ENCODE measurements at regions not wholly inside any gene's neighbourhood (a gene's known extent, or its start where the extent isn't known, plus 50 kb on each side); places are given as distances from the start of the nearest gene placed in this dataset.

DNA sequence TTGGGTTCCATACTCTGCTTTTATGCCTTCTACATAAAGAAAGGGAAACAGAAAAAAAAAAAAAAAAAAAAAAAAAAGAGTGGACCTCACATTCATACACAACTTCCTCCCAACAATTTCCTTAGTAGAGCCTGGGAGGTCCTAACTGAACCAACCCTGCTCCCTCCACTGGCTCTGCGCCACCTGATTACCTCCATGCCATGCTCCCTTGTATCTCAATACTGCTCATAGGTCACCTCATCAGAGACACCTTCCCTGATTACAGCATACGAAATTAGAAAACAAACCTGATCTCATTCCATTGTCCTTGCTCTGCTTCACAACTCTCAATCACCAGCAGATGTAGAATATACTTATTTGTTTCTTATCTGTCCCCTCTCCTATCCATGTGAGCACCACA is 134.2 kb upstream of the EYA4 start:
- DNase-seq (ENCODE audit: low spot score), result no peak
- no peak for TF ChIP-seq EZH2phosphoT487 (IDR thresholded peaks at IDR 0.05; ENCODE audit: low read depth, severe bottlenecking, unreplicated experiment)
- no peaks in the 10 kb centered on the region for H3K9me2 ChIP-seq (replicated peaks; ENCODE audit: insufficient read depth)
- no peaks in the 10 kb centered on the region for H4K20me1 ChIP-seq (ENCODE audit: insufficient read depth, poor library complexity, severe bottlenecking)
- H3K27me3 ChIP-seq, result no peaks in the 10 kb centered on the region
- H3K79me2 ChIP-seq, result no peaks in the 10 kb centered on the region
- H3K9me3 ChIP-seq (ENCODE audit: low read depth), result no peaks in the 10 kb centered on the region
- no peaks in the 10 kb centered on the region for H3K4me1 ChIP-seq (ENCODE audit: insufficient read depth)
- H3K36me3 ChIP-seq (replicated peaks; ENCODE audit: insufficient read depth, low read depth), result no peaks in the 10 kb centered on the region
- H3K27ac ChIP-seq, result no peak overlapping the region
- no peak overlapping the region for H3K4me3 ChIP-seq
- WGBS (ENCODE audit: low lambda C conversion rate, missing lambda C conversion rate), result 73% methylated on average over 2 of the region's 2 CpGs
- no peak overlapping the region for H2AFZ ChIP-seq
- H3K4me2 ChIP-seq, result no peak overlapping the region

DNA sequence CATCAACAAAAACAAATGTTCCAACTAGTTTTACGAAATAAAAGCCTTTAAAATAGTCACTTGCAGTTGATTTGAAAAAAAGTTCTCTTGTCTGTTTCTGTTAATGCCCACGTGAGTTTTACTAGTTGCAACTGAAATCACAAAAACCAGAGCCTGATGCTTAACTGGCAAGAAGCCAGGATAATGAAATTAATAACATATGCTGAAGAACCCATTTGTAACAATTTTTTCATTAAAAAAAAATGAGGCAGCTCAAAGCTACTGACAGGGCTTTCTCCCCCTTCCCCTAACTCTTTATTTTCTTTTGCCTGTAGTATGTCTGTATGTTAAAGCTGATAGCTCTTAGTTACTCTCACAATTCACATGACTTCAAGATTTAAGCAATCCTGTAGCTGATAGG is 132.7 kb upstream of the EYA4 start:
- H3K4me3 ChIP-seq, result no peak overlapping the region
- no peak overlapping the region for H2AFZ ChIP-seq
- H3K36me3 ChIP-seq (replicated peaks; ENCODE audit: insufficient read depth, low read depth), result no peaks in the 10 kb centered on the region
- no peak overlapping the region for H3K27ac ChIP-seq
- no peaks in the 10 kb centered on the region for H3K9me2 ChIP-seq (replicated peaks; ENCODE audit: insufficient read depth)
- H3K4me2 ChIP-seq, result peak overlapping the region; percentile 15
- no peak for DNase-seq (ENCODE audit: low spot score)
- no peaks in the 10 kb centered on the region for H3K9me3 ChIP-seq (ENCODE audit: low read depth)
- 42% methylated on average over 2 of the region's 2 CpGs for WGBS (ENCODE audit: low lambda C conversion rate, missing lambda C conversion rate)
- H3K27me3 ChIP-seq, result no peaks in the 10 kb centered on the region
- H3K4me1 ChIP-seq (ENCODE audit: insufficient read depth), result no peaks in the 10 kb centered on the region
- no peaks in the 10 kb centered on the region for H4K20me1 ChIP-seq (ENCODE audit: insufficient read depth, poor library complexity, severe bottlenecking)
- H3K79me2 ChIP-seq, result no peaks in the 10 kb centered on the region
- TF ChIP-seq EZH2 (IDR thresholded peaks at IDR 0.05; ENCODE audit: borderline replicate concordance), result no peak
- TF ChIP-seq, protein P1, sequence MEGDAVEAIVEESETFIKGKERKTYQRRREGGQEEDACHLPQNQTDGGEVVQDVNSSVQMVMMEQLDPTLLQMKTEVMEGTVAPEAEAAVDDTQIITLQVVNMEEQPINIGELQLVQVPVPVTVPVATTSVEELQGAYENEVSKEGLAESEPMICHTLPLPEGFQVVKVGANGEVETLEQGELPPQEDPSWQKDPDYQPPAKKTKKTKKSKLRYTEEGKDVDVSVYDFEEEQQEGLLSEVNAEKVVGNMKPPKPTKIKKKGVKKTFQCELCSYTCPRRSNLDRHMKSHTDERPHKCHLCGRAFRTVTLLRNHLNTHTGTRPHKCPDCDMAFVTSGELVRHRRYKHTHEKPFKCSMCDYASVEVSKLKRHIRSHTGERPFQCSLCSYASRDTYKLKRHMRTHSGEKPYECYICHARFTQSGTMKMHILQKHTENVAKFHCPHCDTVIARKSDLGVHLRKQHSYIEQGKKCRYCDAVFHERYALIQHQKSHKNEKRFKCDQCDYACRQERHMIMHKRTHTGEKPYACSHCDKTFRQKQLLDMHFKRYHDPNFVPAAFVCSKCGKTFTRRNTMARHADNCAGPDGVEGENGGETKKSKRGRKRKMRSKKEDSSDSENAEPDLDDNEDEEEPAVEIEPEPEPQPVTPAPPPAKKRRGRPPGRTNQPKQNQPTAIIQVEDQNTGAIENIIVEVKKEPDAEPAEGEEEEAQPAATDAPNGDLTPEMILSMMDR (IDR thresholded peaks at IDR 0.05; ENCODE audit: poor library complexity), result no peak
- no peak for TF ChIP-seq EZH2phosphoT487 (IDR thresholded peaks at IDR 0.05; ENCODE audit: low read depth, severe bottlenecking, unreplicated experiment)

DNA sequence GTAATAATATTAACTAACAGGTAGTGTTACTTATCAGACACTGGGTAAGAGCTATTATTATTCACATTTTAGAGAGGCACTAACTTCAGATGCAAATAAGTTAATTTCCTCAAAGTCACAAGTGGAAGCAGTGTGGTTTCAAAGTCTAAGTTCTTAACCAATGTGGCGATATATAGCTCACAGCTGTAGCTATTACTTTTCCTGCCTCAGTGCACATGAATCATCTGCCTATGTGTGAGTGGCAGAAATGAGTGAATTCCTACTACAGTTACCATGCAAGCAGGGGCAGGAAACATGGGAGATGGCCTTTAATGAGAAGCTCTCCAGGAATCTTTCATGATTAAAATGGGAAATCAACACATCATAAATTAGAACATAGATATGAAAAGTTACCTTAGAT is 126.2 kb upstream of the EYA4 start:
- DNase-seq (ENCODE audit: low spot score), result no peak
- Histone ChIP-seq H3K4me3 (no peak overlapping the region), H3K27me3 (no peaks in the 10 kb centered on the region), H3K4me1 (ENCODE audit: insufficient read depth) (no peaks in the 10 kb centered on the region), H3K79me2 (no peaks in the 10 kb centered on the region), H3K4me2 (no peak overlapping the region), H3K9me3 (ENCODE audit: low read depth) (no peaks in the 10 kb centered on the region), H2AFZ (no peak overlapping the region), H3K9me2 (replicated peaks; ENCODE audit: insufficient read depth) (no peaks in the 10 kb centered on the region), H3K27ac (no peak overlapping the region), H3K36me3 (replicated peaks; ENCODE audit: insufficient read depth, low read depth) (no peaks in the 10 kb centered on the region), H4K20me1 (ENCODE audit: insufficient read depth, poor library complexity, severe bottlenecking) (no peaks in the 10 kb centered on the region)
- TF ChIP-seq, protein P1 (IDR thresholded peaks at IDR 0.05; ENCODE audit: poor library complexity), result no peak
- no peak for TF ChIP-seq EZH2 (IDR thresholded peaks at IDR 0.05; ENCODE audit: borderline replicate concordance)
- no peak for TF ChIP-seq EZH2phosphoT487 (IDR thresholded peaks at IDR 0.05; ENCODE audit: low read depth, severe bottlenecking, unreplicated experiment)
- WGBS (ENCODE audit: low lambda C conversion rate, missing lambda C conversion rate), result 89% methylated on average over 1 of the region's 1 CpG

DNA sequence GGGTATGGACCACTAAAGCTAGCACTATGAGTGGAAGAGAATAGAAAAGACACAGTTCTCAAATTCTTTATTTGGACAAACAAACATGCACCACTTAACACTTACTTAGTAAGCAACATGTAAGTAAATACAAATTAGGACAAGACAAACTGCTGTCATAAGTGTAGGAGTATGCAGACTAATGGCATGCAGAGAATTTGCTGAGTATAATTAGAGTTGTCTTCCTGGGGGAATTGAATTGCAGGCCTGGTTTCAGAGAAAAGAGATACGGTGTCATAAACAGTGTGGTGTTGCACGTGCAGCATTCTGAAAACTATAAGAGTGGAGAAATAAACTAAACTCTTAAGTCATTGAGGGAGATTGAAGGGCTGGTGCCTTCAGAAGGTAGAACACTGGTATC is 125.2 kb upstream of the EYA4 start:
- H4K20me1 ChIP-seq (ENCODE audit: insufficient read depth, poor library complexity, severe bottlenecking), result no peaks in the 10 kb centered on the region
- no peaks in the 10 kb centered on the region for H3K79me2 ChIP-seq
- no peaks in the 10 kb centered on the region for H3K9me2 ChIP-seq (replicated peaks; ENCODE audit: insufficient read depth)
- TF ChIP-seq EZH2 (IDR thresholded peaks at IDR 0.05; ENCODE audit: borderline replicate concordance) (no peak), EZH2phosphoT487 (IDR thresholded peaks at IDR 0.05; ENCODE audit: low read depth, severe bottlenecking, unreplicated experiment) (no peak)
- TF ChIP-seq, protein P1 (IDR thresholded peaks at IDR 0.05; ENCODE audit: poor library complexity), result no peak
- H3K9me3 ChIP-seq (ENCODE audit: low read depth), result no peaks in the 10 kb centered on the region
- H2AFZ ChIP-seq, result no peak overlapping the region
- no peaks in the 10 kb centered on the region for H3K36me3 ChIP-seq (replicated peaks; ENCODE audit: insufficient read depth, low read depth)
- no peaks in the 10 kb centered on the region for H3K27me3 ChIP-seq
- no peaks in the 10 kb centered on the region for H3K4me1 ChIP-seq (ENCODE audit: insufficient read depth)
- DNase-seq (ENCODE audit: low spot score), result no peak
- WGBS (ENCODE audit: low lambda C conversion rate, missing lambda C conversion rate), result 55% methylated on average over 2 of the region's 2 CpGs
- no peak overlapping the region for H3K4me2 ChIP-seq
- no peak overlapping the region for H3K27ac ChIP-seq
- no peak overlapping the region for H3K4me3 ChIP-seq
